CD4-positive, alpha-beta T cell (primary cell): ENCODE measurements at regions not wholly inside any gene's neighbourhood (a gene's known extent, or its start where the extent isn't known, plus 50 kb on each side); places are given as distances from the start of the nearest gene placed in this dataset.

Source experiments
- ATAC-seq: fragments of 200-7000 bp; cut with Tn5 transposase; one replicate; pipeline ENCODE4 v1.10.0; 2022; ENCODE audit warnings: mild to moderate bottlenecking; ENCODE audit not compliant: poor library complexity
- CTCF ChIA-PET: fragments of 350-600 bp; sonication (Branson Sonifier 250); formaldehyde crosslinking; loops from one replicate; lab custom pipeline; 2021; ENCODE audit warnings: antibody characterized with exemption, inconsistent platforms; lab: Charles Lee
- POLR2A ChIA-PET: fragments of 350-600 bp; sonication (Branson Sonifier 250); formaldehyde crosslinking; loops from one replicate; lab custom pipeline; 2021; ENCODE audit warnings: antibody characterized with exemption, inconsistent platforms; lab: Charles Lee
- DNase-seq, 14 experiments: peaks; one replicate each; pipeline ENCODE4 v3.0.0-alpha.2; 2013 to 2020; ENCODE audit warnings: mixed read lengths in 2 of 14
- H3K27ac ChIP-seq, 2 donors: one replicate each; pipeline versions ENCODE4 v1.5.1 to v1.7.0; 2013; ENCODE audit warnings: low read length in 2 of 2, low read depth in 1 of 2, mild to moderate bottlenecking in 1 of 2
- H3K27me3 ChIP-seq, 2 experiments: 1 replicate in 1 of 2; 2 replicates in 1 of 2; pipeline versions ENCODE4 v1.6.1 to v1.7.0; 2013; ENCODE audit warnings: low read length in 2 of 2, control low read depth in 1 of 2, mild to moderate bottlenecking in 1 of 2, moderate library complexity in 1 of 2; ENCODE audit not compliant: insufficient read depth in 2 of 2, control insufficient read depth in 1 of 2
- H3K36me3 ChIP-seq: one replicate; pipeline ENCODE4 v1.6.1; 2013; ENCODE audit warnings: low read length, control low read depth; ENCODE audit not compliant: insufficient read depth
- H3K4me1 ChIP-seq: one replicate; pipeline ENCODE4 v1.6.1; 2013; ENCODE audit warnings: low read length, control low read depth; ENCODE audit not compliant: insufficient read depth
- H3K4me3 ChIP-seq: one replicate; pipeline ENCODE4 v1.5.1; 2013; ENCODE audit warnings: mild to moderate bottlenecking, low read length, moderate library complexity
- H3K9me3 ChIP-seq, 2 experiments: 1 replicate in 1 of 2; 2 replicates in 1 of 2; pipeline versions ENCODE4 v1.6.1 to v1.7.0; 2013; ENCODE audit warnings: low read length in 2 of 2, mild to moderate bottlenecking in 2 of 2, control low read depth in 1 of 2, moderate library complexity in 1 of 2; ENCODE audit not compliant: control insufficient read depth in 1 of 2, insufficient read depth in 1 of 2
- H3K27ac Mint-ChIP-seq: one replicate; pipeline ENCODE4 v1.8.0; 2020; ENCODE audit warnings: mixed read lengths
- H3K27me3 Mint-ChIP-seq: one replicate; pipeline ENCODE4 v1.8.0; 2021; ENCODE audit warnings: mixed read lengths
- H3K36me3 Mint-ChIP-seq: one replicate; pipeline ENCODE4 v1.8.0; 2021; ENCODE audit warnings: low read depth, mixed read lengths
- H3K4me1 Mint-ChIP-seq: one replicate; pipeline ENCODE4 v1.8.0; 2021; ENCODE audit warnings: low read depth, mixed read lengths
- H3K4me3 Mint-ChIP-seq: one replicate; pipeline ENCODE4 v1.8.0; 2020; ENCODE audit warnings: mild to moderate bottlenecking, mixed read lengths
- H3K9me3 Mint-ChIP-seq: one replicate; pipeline ENCODE4 v1.8.0; 2020; ENCODE audit warnings: mixed read lengths
- intact Hi-C, 2 experiments: fragments of 100-400 bp; cut with DNase I in 1 of 2; cut with micrococcal nuclease in 1 of 2; formaldehyde crosslinking; loops; one replicate each; pipeline versions ENCODE4 v1.15.1 to v1.9.0; 2023 to 2025; cut with DNase I, micrococcal nuclease
- TF ChIP-seq, protein P1 (sequence below): fragments of 200-600 bp; IDR thresholded peaks from one replicate; pipeline ENCODE4 v1.8.0; 2022; ENCODE audit warnings: antibody characterized with exemption, mild to moderate bottlenecking

GRCh38 chr19:31592456-31592855 lies 243.2 kb upstream of the TSHZ3 start:
- no peak overlapping the region for H3K4me3 Mint-ChIP-seq
- intact Hi-C loops = no loop called here
- H3K36me3 Mint-ChIP-seq = no peaks in the 10 kb centered on the region
- no peak overlapping the region for H3K27ac Mint-ChIP-seq
- H3K27me3 ChIP-seq = no peaks in the 10 kb centered on the region
- no peaks in the 10 kb centered on the region for H3K4me1 Mint-ChIP-seq
- TF ChIP-seq, protein P1, sequence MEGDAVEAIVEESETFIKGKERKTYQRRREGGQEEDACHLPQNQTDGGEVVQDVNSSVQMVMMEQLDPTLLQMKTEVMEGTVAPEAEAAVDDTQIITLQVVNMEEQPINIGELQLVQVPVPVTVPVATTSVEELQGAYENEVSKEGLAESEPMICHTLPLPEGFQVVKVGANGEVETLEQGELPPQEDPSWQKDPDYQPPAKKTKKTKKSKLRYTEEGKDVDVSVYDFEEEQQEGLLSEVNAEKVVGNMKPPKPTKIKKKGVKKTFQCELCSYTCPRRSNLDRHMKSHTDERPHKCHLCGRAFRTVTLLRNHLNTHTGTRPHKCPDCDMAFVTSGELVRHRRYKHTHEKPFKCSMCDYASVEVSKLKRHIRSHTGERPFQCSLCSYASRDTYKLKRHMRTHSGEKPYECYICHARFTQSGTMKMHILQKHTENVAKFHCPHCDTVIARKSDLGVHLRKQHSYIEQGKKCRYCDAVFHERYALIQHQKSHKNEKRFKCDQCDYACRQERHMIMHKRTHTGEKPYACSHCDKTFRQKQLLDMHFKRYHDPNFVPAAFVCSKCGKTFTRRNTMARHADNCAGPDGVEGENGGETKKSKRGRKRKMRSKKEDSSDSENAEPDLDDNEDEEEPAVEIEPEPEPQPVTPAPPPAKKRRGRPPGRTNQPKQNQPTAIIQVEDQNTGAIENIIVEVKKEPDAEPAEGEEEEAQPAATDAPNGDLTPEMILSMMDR = no peak
- peaks cover 16% of the 10 kb centered on the region for H3K27me3 Mint-ChIP-seq
- ATAC-seq (no peak), DNase-seq (no peak)
- ChIA-PET POLR2A (no interaction called here), CTCF (no interaction called here)
- H3K9me3 ChIP-seq = peaks cover 0 to 5% of the 10 kb centered on the region in 2 experiments
- H3K4me1 ChIP-seq = no peaks in the 10 kb centered on the region
- no peaks in the 10 kb centered on the region for H3K36me3 ChIP-seq
- no peak overlapping the region for H3K27ac ChIP-seq
- no peak overlapping the region for H3K4me3 ChIP-seq
- no peaks in the 10 kb centered on the region for H3K9me3 Mint-ChIP-seq

GRCh38 chr19:31594701-31595100 lies 245.5 kb upstream of the TSHZ3 start:
- peaks cover 13% of the 10 kb centered on the region for H3K27me3 Mint-ChIP-seq
- no peaks in the 10 kb centered on the region for H3K9me3 Mint-ChIP-seq
- Histone ChIP-seq H3K36me3 (no peaks in the 10 kb centered on the region), H3K4me1 (no peaks in the 10 kb centered on the region), H3K27me3 (no peaks in the 10 kb centered on the region), H3K9me3 (peaks cover 0 to 5% of the 10 kb centered on the region in 2 experiments), H3K4me3 (no peak overlapping the region), H3K27ac (no peak overlapping the region)
- no peak for DNase-seq
- intact Hi-C loops = no loop called here
- no peaks in the 10 kb centered on the region for H3K4me1 Mint-ChIP-seq
- no peak overlapping the region for H3K27ac Mint-ChIP-seq
- TF ChIP-seq, protein P1 = no peak
- POLR2A ChIA-PET = no interaction called here
- H3K4me3 Mint-ChIP-seq = no peak overlapping the region
- no peak for ATAC-seq
- H3K36me3 Mint-ChIP-seq = no peaks in the 10 kb centered on the region
- CTCF ChIA-PET = no interaction called here

- no peaks in the 10 kb centered on the region for H3K4me1 Mint-ChIP-seq
- no peaks in the 10 kb centered on the region for H3K36me3 Mint-ChIP-seq
- DNase-seq (no peak), ATAC-seq (no peak)
- H3K4me3 ChIP-seq = no peak overlapping the region
- H3K36me3 ChIP-seq = no peaks in the 10 kb centered on the region
- H3K9me3 ChIP-seq = peaks cover 0 to 5% of the 10 kb centered on the region in 2 experiments
- ChIA-PET POLR2A (no interaction called here), CTCF (no interaction called here)
- H3K27ac ChIP-seq = no peak overlapping the region
- intact Hi-C loops = no loop called here
- no peaks in the 10 kb centered on the region for H3K4me1 ChIP-seq
- peaks cover 5% of the 10 kb centered on the region for H3K27me3 Mint-ChIP-seq
- no peak overlapping the region for H3K4me3 Mint-ChIP-seq
- TF ChIP-seq, protein P1 = no peak
- H3K27ac Mint-ChIP-seq = no peak overlapping the region
- no peaks in the 10 kb centered on the region for H3K9me3 Mint-ChIP-seq
- no peaks in the 10 kb centered on the region for H3K27me3 ChIP-seq
Measured at GRCh38 chr19:31595521-31595920, 246.3 kb upstream of the TSHZ3 start.
